DLD1 (cell line): ENCODE measurements at regions not wholly inside any gene's neighbourhood (a gene's known extent, or its start where the extent isn't known, plus 50 kb on each side); places are given as distances from the start of the nearest gene placed in this dataset.
"Not testable (repeated sequence)": the region's sequence is repeated elsewhere in the genome, so short reads cannot be mapped to it uniquely, and the experiment has no call there.

Source experiments
- in situ Hi-C: cut with HindIII; loops from 2 replicates; pipeline ENCODE4 v1.10.0; 2017; ENCODE audit warnings: low sequenced_read_pairs

DNA sequence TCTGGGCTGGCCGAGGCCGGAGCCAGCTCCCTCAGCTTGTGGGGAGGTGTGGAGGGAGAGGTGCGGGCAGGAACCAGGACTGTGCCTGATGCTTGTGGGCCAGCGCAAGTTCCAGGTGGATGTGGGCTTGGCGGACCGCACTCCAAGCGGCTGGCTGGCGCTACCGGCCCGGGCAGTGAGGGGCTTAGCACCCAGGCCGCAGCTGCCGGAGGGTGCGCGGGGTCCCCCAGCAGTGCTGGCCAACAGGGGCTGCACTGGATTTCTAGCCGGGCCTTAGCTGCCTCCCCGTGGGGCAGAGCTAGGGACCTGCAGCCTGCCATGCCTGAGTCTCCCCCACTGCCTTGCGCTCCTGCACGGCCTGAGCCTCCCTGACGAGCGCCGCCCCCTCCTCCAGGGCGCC, 242.8 kb downstream of the CCSER2 start:
- in situ Hi-C loops: no loop called here

- in situ Hi-C loops: no loop called here
These were observed 245.7 kb downstream of the CCSER2 start for GRCh38 chr10:84574102-84574501.

- in situ Hi-C loops: no loop called here
These were observed 253.6 kb downstream of the CCSER2 start for GRCh38 chr10:84581976-84582375.

DNA sequence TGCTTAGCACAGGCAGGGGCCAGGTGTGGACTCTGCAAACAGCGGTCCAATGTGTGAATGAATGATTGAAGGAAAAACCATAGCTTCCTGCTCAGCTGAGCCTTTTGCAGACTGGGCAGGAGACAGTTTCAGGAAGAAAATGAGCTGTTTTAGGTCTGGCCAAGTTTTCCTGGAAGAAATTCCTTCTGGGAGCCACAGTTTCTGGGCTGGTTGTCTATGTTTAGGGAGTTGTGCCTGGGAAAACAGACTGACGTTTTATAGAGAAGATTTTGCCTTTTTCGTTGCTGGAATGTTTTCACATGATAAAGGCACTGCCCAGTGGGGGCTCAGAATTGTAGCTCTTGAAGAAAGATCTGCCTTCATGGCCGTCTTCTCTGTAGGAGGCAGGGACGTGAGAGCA, 255.1 kb downstream of the CCSER2 start:
- in situ Hi-C loops: no loop called here

- in situ Hi-C loops: no loop called here
These were observed 259.4 kb downstream of the CCSER2 start for GRCh38 chr10:84587789-84588188.

GRCh38 chr10:84588426-84588825, 260.0 kb downstream of the CCSER2 start:
- in situ Hi-C loops: no loop called here

GRCh38 chr10:84588971-84589370, 260.6 kb downstream of the CCSER2 start:
- in situ Hi-C loops: no loop called here

DNA sequence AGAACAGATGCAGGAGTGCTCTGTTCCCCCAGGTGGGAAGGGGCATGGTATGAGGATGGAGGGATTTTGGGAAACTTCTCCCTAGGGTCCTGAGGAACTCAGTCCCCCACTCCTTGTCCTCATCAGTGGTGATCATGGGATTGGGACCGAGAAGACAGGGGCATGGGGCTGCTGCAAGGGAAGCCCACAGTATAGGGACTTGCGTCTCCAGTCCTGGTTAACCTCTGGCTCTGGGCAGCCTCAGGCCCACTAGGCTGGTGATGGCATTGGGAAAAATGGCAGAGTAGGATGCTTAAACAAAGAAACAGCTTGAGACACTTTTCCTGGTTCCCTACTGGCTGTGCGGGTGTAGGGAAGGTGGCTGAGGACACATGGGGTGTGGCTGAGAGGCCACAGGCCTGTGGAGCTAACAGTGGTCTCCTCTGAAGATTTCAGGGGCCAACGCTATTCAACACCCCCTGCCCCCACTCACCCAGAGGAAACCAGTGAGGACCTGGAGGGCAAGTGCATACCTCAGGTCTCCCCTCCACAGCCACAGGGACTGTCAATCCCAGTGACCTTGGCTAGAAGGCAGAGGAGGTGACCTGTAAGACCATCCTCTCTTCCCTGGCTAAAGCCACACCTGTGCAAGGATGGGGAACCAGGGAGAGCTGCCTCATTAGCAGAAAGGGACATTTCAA, 261.3 kb downstream of the CCSER2 start:
- in situ Hi-C loops: no loop called here

DNA sequence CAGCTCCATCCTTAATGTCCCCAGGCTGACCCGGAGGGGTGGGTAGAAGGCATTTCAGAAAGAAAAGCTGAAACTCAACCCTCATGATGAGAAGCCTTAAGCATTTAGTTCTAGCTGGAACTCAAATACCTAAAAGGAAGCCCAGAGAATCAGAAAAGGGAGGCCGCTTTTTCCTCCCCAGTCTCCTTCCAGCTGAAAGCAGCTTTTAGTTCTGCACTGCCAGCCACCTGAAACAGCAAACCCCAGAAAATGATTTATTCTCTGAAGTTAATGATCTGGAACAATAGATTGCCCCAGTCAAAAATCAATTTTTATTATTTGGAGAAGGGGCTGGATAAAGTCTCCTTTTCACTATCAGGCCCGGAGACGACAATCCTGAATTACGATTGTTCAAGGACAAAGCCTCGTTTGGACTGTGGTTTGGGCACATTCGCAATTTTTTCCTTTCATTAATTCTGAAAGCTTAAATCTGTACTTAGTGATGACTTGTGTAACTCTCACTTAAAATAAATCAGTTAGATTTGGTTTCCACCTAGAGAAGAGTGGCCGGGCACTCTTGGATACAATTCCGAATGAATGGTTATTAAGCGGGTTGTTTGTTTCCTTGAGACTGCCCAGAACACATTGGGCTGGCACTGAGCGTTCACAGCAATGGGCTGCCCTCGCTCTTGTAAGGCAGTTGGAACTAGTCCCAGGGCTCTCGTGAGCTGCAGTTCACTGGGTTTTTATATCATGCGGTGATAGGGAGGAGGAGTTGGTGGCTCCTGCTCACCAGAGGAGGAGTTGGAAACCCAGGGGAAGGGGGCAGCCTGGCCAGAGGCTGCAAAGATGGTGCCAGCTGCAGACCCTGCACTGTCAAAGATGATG, 262.2 kb downstream of the CCSER2 start:
- in situ Hi-C loops: no loop called here

DNA sequence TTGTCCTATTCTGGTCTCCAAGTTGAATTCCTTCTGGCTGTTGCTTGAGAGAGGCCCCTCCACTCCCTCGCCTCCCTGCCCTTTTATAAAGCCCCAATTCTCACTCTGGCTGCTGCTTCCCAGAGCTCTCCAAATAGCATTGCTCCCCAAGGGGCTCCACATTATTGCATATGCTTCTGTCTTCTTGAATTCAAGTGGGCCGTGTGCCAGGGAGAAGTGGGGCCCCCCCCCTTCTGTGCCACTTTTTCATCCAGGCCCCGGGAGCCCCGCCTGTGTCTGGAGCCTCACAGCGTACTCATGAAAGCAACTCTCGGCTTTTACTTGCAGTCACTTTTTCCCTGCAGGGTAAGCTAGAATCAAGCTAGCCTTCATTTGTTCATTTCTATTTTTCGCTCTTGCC, 265.1 kb downstream of the CCSER2 start:
- in situ Hi-C loops: no loop called here

DNA sequence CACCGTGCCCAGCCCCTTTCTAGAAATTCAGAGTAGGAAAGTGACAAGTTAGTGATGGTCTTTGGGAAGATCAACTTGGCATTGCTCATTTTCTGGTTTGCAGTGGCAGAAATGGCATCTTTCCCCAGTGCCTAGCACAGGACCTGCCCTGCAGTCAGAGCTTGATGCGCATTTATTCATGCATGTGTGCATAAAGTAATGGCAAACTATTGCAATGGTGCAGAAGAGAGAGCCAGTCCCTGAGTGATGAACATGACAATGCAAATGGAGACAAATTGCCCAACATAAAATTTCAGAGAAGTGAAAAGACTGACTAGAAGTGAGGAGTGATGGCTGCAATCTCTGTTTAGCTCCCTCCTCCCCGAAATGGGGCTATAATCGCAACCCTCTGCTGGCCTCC, 268.2 kb downstream of the CCSER2 start:
- in situ Hi-C loops: no loop called here

DNA sequence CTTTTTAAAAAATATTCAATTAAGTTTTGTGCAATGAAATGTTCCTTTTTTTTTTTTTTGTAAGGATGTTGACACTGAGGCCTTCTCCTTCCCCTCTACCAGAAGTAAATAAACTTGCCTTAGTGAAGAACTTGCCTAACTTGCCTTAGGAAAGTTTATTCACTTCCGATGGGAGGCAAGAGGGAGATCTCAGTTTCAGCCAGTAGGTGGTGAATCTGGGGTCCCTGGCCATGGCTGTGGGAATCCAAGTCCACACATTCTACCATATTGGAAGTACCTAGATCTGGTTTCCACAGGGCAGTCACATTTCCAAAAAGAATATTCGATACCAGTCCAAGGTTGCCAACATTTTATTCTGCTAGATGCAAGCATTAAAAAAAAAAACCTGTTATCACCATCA, 270.9 kb downstream of the CCSER2 start:
- in situ Hi-C loops: no loop called here

GRCh38 chr10:84600947-84601346, 272.6 kb downstream of the CCSER2 start:
- in situ Hi-C loops: no loop called here

DNA sequence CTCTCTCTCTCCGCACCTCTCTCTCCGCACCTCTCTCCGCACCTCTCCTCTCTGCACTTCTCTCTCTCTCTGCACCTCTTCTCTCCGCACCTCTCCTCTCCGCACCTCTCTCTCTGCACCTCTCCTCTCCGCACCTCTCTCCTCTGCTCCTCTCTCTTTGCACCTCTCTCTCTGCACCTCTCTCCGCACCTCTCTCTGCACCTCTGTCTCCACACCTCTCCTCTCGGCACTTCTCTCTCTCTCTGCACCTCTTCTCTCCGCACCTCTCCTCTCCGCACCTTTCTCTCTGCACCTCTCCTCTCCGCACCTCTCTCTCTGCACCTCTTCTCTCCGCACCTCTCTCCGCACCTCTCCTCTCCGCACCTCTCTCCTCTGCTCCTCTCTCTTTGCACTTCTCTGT, 274.2 kb downstream of the CCSER2 start:
- in situ Hi-C loops: not testable (repeated sequence)

- in situ Hi-C loops: no loop called here
These were observed 275.6 kb downstream of the CCSER2 start for GRCh38 chr10:84603971-84604370.

DNA sequence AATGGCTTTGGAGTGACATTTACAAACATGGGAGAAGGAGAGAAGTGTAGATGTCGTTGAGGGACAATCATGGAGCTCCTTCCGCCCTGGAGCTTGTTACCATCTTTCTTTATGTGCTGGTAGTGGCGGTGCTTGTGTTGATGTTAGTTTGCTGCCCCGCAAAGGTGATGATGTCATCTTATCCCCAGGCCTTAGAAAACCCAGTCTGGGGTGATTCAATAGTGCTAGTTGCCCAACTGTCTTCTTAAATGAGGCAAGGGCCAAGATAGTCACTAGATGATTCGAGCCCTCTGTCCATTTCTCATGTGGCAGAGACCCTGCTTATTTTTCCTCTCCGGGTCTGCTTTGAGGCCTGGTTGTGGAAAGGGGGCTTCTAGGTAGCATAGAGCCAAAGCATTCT, 277.4 kb downstream of the CCSER2 start:
- in situ Hi-C loops: no loop called here

DNA sequence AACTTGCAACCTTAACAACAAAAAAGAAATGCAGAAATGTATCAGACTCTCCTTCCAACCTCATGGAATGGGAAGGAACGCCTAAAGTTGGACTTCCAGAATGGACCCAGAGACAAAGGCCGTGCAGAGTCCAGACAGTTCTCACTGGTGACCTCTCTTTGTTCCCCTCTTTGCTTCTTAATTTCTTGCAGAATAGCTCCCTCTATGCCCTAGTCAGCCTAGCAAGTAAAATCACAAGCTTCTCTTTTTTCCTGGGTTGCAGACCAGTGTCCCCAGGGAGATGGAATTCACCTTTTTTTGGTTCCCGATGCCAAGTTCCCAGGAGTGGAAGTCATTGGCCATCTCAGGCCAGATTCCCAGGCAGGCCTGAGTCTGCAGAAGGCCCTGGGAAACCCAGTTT, 278.0 kb downstream of the CCSER2 start:
- in situ Hi-C loops: no loop called here

GRCh38 chr10:84607044-84607443, 278.7 kb downstream of the CCSER2 start:
- in situ Hi-C loops: no loop called here

DNA sequence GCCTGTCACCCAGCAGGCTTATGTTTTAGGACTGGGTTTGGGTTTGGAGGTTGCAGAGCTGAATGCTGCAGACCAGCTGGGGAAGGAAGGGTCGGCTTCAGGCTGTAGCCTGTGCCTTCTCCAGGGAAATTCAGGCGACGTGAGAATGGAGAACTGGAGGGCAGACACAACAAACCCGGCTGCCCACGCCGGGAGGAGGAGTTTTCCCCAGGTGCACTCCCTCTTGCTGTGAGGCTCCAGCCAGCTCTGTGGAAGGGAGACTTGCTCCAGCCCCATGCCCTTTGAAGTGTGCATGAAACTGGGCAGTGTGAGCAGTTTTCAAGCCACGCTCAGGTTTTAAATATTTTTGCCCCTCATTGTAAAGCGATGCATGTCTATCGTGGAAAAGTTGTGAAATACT, 279.1 kb downstream of the CCSER2 start:
- in situ Hi-C loops: no loop called here

DNA sequence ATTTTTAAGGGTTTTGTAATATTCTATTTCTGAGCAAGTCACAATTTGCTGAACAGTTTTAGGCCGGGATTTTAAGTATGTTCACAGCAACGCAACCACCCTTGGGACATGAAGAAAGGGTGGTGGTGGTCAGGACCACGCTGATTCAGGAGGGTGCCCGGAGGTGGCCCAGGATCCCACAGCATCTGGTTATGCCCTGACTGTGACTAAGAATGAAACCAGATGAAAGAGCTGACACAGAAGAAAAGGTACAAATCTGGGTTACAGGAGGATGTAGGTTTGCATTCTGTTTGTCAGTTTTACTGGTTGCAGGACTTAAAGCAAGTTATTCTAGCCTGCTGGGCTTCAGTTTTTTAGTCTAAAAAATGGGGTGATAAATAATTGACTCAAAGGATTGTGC, 279.7 kb downstream of the CCSER2 start:
- in situ Hi-C loops: no loop called here

- in situ Hi-C loops: no loop called here
These were observed 285.1 kb downstream of the CCSER2 start for GRCh38 chr10:84613336-84614021.
